Amygdala (tissue), 56 donors: ENCODE measurements at regions not wholly inside any gene's neighbourhood (a gene's known extent, or its start where the extent isn't known, plus 50 kb on each side); places are given as distances from the start of the nearest gene placed in this dataset.

Experiments
- DNase-seq, 56 donors: peaks; one replicate each; lab custom pipeline; 2025; lab: John Stamatoyannopoulos, UW

GRCh38 chr2:8452979-8453903 is 228.6 kb upstream of the ID2 start:
- no peak for DNase-seq

- no peak for DNase-seq
Measured at GRCh38 chr2:8453904-8454302, 228.0 kb upstream of the ID2 start.

- no peak for DNase-seq
Measured at GRCh38 chr2:8454797-8455196, 227.1 kb upstream of the ID2 start.

- DNase-seq: peak in 23 of 56 donors; percentile 8 to 72 (median 33)
Measured at GRCh38 chr2:8455236-8456150, 226.4 kb upstream of the ID2 start.

GRCh38 chr2:8456151-8457091 is 225.4 kb upstream of the ID2 start:
- no peak for DNase-seq

GRCh38 chr2:8457092-8457481 is 224.8 kb upstream of the ID2 start:
- no peak for DNase-seq

- no peak for DNase-seq
Measured at GRCh38 chr2:8457699-8458502, 224.0 kb upstream of the ID2 start.

GRCh38 chr2:8458503-8459459 is 223.1 kb upstream of the ID2 start:
- DNase-seq: no peak

GRCh38 chr2:8459474-8459873 is 222.4 kb upstream of the ID2 start:
- DNase-seq: no peak

- DNase-seq: no peak
Measured at GRCh38 chr2:8461341-8461740, 220.5 kb upstream of the ID2 start.

- DNase-seq: no peak
Measured at GRCh38 chr2:8462280-8462679, 219.6 kb upstream of the ID2 start.

- DNase-seq: no peak
Measured at GRCh38 chr2:8462899-8463648, 218.8 kb upstream of the ID2 start.

- no peak for DNase-seq
Measured at GRCh38 chr2:8465560-8465959, 216.3 kb upstream of the ID2 start.

- no peak for DNase-seq
Measured at GRCh38 chr2:8469709-8470493, 212.0 kb upstream of the ID2 start.

GRCh38 chr2:8472545-8473323 is 209.1 kb upstream of the ID2 start:
- no peak for DNase-seq
